ENCODE measurements at regions not wholly inside any gene's neighbourhood (a gene's known extent, or its start where the extent isn't known, plus 50 kb on each side); places are given as distances from the start of the nearest gene placed in this dataset.

GRCh38 chr5:126017096-126017495 is 406.1 kb upstream of the GRAMD2B start:
- no peaks in the 10 kb centered on the region for H3K36me3 ChIP-seq (ENCODE audit: control insufficient read depth in 4 of 4, insufficient read depth in 3 of 4, low read depth in 1 of 4, low read length in 3 of 4)
- TF ChIP-seq JUND (IDR thresholded peaks at IDR 0.05) (no peak), SP1 (IDR thresholded peaks at IDR 0.05) (no peak), RXRA (IDR thresholded peaks at IDR 0.05) (no peak), YY1 (IDR thresholded peaks at IDR 0.05) (no peak), TAF1 (conservative IDR thresholded peaks at IDR 0.05) (no peak), CTCF (IDR thresholded peaks at IDR 0.05; ENCODE audit: low read depth, low read length, missing input control) (no peak), HNF4A (conservative IDR thresholded peaks at IDR 0.05) (no peak), ATF3 (IDR thresholded peaks at IDR 0.05) (no peak), MAX (IDR thresholded peaks at IDR 0.05) (no peak), FOXA1 (IDR thresholded peaks at IDR 0.05) (no peak), FOXA2 (IDR thresholded peaks at IDR 0.05) (no peak), EGR1 (IDR thresholded peaks at IDR 0.05; ENCODE audit: low read depth in 2 of 2) (no peak), HNF4G (IDR thresholded peaks at IDR 0.05) (no peak), NR2F2 (IDR thresholded peaks at IDR 0.05) (no peak), ZBTB33 (IDR thresholded peaks at IDR 0.05) (no peak), RAD21 (IDR thresholded peaks at IDR 0.05) (no peak), GABPA (IDR thresholded peaks at IDR 0.05 in 1 of 2, conservative IDR thresholded peaks at IDR 0.05 in 1 of 2) (no peak), REST (IDR thresholded peaks at IDR 0.05) (no peak)
- H3K27ac ChIP-seq (ENCODE audit: low read depth in 1 of 2, low read length in 2 of 2), result no peak overlapping the region
- H3K27me3 ChIP-seq (ENCODE audit: control insufficient read depth in 4 of 4, insufficient read depth in 4 of 4, low read length in 3 of 4), result no peaks in the 10 kb centered on the region
- H3K4me1 ChIP-seq (ENCODE audit: control insufficient read depth in 4 of 4, insufficient read depth in 4 of 4, low read length in 3 of 4), result peaks cover 0 to 9% (median 5%) of the 10 kb centered on the region in 4 donors
- no peak overlapping the region for H3K4me3 ChIP-seq (ENCODE audit: low read depth in 1 of 3, low read length in 3 of 3)
- 97% methylated on average over 2 of the region's 2 CpGs for WGBS
- DNase-seq (ENCODE audit: low spot score), result no peak
- no peak overlapping the region for H3K9ac ChIP-seq (ENCODE audit: low read depth in 1 of 2, low read length in 2 of 2)
- peaks cover 0 to 5% (median 0%) of the 10 kb centered on the region in 4 donors for H3K9me3 ChIP-seq (ENCODE audit: control insufficient read depth in 4 of 4, low read length in 3 of 4)

Data from liver (tissue), 8 donors.